ENCODE measurements at regions not wholly inside any gene's neighbourhood (a gene's known extent, or its start where the extent isn't known, plus 50 kb on each side); places are given as distances from the start of the nearest gene placed in this dataset.
"Not testable (repeated sequence)": the region's sequence is repeated elsewhere in the genome, so short reads cannot be mapped to it uniquely, and the experiment has no call there.

GRCh38 chr5:17828681-17829080 is 194.4 kb downstream of the TAF11L14 start:
- no peak for DNase-seq (ENCODE audit: low read depth)

GRCh38 chr5:17829456-17829855 is 195.2 kb downstream of the TAF11L14 start:
- no peak for DNase-seq (ENCODE audit: low read depth)

- DNase-seq (ENCODE audit: low read depth), result no peak
These were observed 197.0 kb downstream of the TAF11L14 start for GRCh38 chr5:17831279-17831678.

- DNase-seq (ENCODE audit: low read depth), result no peak
These were observed 198.9 kb downstream of the TAF11L14 start for GRCh38 chr5:17832949-17833745.

- DNase-seq (ENCODE audit: low read depth), result no peak
These were observed 203.5 kb downstream of the TAF11L14 start for GRCh38 chr5:17837757-17838156.

- no peak for DNase-seq (ENCODE audit: low read depth)
These were observed 204.2 kb downstream of the TAF11L14 start for GRCh38 chr5:17838469-17838868.

GRCh38 chr5:17839848-17840247 is 205.6 kb downstream of the TAF11L14 start:
- no peak for DNase-seq (ENCODE audit: low read depth)

DNA sequence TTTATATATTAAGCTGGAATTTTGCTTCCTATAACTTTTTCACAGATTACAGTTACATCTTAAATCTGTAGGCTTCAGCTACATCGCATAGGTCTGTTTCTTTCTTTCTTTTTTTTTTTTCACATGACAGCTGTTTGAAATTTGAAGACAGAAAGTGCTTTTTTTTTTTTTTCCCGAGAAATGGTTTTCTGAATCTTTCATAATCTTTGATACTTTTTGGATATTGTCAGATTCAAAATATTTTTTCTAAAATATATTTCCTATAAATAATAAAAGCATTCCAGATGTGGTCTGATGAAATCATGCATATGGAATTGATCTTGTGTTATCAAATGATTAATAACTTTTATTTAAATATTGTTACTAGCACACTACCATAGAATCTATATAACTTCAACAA is 212.2 kb downstream of the TAF11L14 start:
- DNase-seq (ENCODE audit: low read depth), result no peak

- no peak for DNase-seq (ENCODE audit: low read depth)
These were observed 213.0 kb downstream of the TAF11L14 start for GRCh38 chr5:17847286-17847685.

DNA sequence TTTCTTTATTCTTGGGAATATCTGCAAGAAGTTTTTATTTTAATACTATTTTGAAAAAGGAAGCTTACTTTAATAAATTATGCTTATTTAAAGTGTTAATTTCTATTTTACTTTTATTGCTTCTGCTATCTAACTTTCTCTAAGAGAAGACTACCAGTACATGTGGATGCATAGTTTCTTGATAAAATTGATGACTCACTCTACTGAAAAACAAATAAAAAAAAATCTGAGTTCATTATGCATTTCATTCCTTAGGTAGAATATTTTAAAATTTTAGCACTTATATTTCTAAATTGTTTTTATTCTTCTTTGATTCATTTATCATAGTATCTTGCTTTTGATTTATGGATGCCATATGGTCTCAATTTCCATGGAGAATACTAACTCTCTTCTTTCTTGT is 217.9 kb downstream of the TAF11L14 start:
- DNase-seq (ENCODE audit: low read depth), result no peak

DNA sequence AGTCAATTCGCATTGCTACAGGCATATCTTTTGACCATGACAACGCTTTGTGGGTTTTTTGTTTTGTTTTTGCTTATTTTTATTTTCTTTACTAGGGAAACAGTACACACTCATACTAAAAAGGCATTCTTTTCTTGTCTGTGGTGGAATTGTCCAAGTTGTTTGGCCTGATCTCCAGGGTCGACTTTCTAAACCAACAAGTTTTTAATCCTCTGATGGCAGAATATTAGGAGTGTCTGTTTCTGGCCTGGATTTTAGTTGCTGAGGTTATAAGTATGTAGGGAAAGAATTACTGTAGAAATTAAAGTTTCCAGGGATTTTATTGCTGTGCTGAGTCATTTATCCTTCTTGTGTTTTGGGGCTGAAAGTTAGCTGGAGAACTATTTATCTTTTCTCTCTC is 218.5 kb downstream of the TAF11L14 start:
- DNase-seq (ENCODE audit: low read depth), result no peak

GRCh38 chr5:17854901-17855300 is 220.6 kb downstream of the TAF11L14 start:
- DNase-seq (ENCODE audit: low read depth), result no peak

DNA sequence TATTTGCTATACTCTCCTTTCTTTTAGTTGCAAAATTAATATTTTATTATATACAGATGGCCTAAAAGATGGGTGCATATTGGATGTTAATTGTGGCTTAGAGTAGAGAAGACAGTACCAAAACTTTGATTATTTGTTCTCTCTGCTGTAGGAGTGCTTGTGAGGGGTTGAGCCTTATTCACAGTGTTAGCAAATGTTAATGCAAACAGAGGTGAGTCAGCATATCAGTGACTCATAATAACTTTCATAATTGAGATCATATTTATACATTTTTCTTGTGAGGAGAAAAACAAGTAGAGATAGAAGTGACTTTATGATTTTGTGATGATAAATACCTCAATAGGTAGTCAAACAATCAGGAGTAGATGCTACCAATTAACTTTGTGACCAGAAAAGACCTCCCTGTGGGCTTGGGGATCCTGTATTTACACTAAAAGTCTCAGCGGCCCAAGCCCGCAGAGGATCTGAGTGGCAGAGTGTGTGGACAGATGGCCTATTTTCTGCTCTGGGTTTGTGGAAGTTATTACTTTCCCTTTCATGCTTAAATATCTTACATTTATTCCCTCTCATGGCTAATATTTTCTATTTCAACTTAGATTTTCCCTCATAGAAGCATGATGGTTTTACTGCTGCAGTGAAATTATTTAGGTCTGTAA is 226.5 kb downstream of the TAF11L14 start:
- DNase-seq (ENCODE audit: low read depth), result no peak

- DNase-seq (ENCODE audit: low read depth), result not testable (repeated sequence)
These were observed 230.6 kb downstream of the TAF11L14 start for GRCh38 chr5:17864903-17865302.

GRCh38 chr5:17865966-17866365 is 231.7 kb downstream of the TAF11L14 start:
- DNase-seq (ENCODE audit: low read depth), result not testable (repeated sequence)

GRCh38 chr5:17872204-17872603 is 237.9 kb downstream of the TAF11L14 start:
- DNase-seq (ENCODE audit: low read depth), result no peak

- no peak for DNase-seq (ENCODE audit: low read depth)
These were observed 244.3 kb downstream of the TAF11L14 start for GRCh38 chr5:17878541-17878940.

- no peak for DNase-seq (ENCODE audit: low read depth)
These were observed 245.0 kb downstream of the TAF11L14 start for GRCh38 chr5:17879276-17879675.

DNA sequence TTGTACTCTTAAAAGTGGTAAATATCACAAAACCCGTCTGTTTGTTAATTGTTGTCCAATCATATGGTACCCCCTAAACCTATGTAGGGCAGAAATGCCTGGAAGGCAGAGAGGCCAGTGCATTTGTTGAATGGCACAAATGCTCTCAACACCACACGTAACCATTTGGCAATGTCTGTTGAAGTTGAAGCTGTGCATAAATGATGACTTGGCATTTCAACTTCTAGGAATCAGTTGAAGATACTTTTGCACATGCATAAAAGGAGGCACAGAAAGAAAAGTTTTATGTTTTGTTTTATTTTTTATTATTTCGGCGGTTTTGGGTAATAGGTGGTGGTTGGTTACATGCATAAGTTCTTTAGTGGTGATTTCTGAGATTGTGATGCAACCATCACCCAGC is 246.6 kb downstream of the TAF11L14 start:
- DNase-seq (ENCODE audit: low read depth), result no peak

DNA sequence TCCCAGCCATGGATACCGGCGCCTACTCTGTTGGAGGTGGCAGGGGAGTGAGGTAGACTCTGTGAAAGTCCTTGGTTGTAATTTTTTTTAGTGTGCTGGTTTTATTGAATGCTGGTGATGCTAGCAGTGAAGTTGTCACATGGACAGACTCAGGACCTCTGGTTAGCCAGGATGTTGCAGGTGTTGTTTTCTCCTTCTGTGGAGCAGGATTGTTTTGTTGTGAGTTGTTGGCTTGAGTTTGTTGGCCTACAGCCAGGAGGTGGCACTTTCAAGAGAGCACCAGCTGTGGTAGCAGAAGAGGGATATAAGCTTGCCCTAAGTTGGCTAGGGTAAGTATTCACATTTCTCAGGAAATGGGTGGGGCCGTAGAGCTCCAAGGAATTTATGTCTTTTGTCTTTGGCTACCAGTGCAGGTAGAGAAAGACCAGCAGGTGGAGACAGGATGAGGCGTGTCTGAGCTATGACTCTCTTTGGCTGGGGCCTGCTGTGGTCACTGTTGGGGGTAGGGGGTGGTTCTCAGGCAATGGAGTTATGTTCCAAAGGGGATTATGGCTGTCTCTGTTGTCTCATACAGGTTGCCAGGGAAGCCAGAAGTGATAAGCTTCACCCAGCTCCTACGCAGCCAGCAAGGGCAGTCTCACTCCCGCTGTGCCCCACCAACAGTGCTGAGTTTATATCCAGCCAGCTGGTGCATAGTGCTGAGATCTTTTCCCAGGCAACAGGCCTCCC is 248.7 kb downstream of the TAF11L14 start:
- no peak for DNase-seq (ENCODE audit: low read depth)

DNA sequence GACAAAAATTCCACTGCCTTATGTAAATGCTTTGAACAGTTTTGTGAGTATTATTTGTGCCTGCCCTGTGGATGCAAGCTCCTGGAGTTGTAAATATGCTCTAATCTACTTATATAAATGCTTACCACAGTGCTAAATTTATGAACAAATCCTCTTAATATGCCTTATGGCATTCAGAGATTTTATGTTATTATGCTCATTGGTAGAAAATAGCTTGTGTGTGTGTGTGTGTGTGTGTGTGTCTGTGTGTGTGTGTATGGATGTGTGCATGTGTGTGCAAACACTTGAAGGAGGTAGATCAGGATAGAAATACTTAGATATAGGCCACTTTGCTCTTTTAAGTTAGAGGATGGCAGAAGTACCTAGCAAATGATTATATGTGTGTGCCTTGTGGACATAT is 253.9 kb downstream of the TAF11L14 start:
- no peak for DNase-seq (ENCODE audit: low read depth)

DNA sequence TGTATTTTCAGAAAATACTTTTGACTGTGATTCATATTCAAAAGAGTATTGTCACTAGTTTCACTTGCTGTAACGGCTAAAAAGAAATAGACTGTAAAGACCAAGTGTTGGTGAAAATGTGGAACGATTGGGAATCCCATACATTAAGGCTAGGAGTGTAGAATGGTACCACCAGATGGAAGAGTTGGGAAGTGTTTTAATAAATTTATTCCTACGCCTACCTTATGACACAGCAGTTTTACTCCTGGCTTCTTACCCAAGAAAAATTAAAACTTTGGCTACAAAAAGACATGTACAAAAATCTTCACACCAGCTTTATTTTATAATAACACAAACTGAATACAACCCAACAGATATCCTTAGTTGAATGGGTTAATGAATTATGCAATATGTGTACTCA is 256.2 kb downstream of the TAF11L14 start:
- DNase-seq (ENCODE audit: low read depth), result no peak

- no peak for DNase-seq (ENCODE audit: low read depth)
These were observed 257.6 kb downstream of the TAF11L14 start for GRCh38 chr5:17891881-17892280.

All from non-pigmented ciliary epithelial cell (primary cell).